ENCODE measurements at regions not wholly inside any gene's neighbourhood (a gene's known extent, or its start where the extent isn't known, plus 50 kb on each side); places are given as distances from the start of the nearest gene placed in this dataset.

GRCh38 chr5:89010512-89010911 lies 127.5 kb upstream of the MEF2C start:
- intact Hi-C loops (cut with DNase I): no loop called here
- Histone ChIP-seq H3K9ac (ENCODE audit: low read length in 3 of 3) (no peak overlapping the region), H3K27ac (ENCODE audit: low read depth in 2 of 2, low read length in 2 of 2) (no peak overlapping the region), H3K27me3 (ENCODE audit: control insufficient read depth, insufficient read depth, low read length) (no peaks in the 10 kb centered on the region), H3K36me3 (ENCODE audit: control insufficient read depth in 2 of 3, insufficient read depth in 3 of 3, low read length in 3 of 3) (no peaks in the 10 kb centered on the region), H3K4me3 (ENCODE audit: low read length in 3 of 3) (no peak overlapping the region), H3K9me3 (ENCODE audit: control insufficient read depth in 2 of 3, insufficient read depth in 1 of 3, low read length in 3 of 3) (no peaks in the 10 kb centered on the region), H3K4me1 (ENCODE audit: control insufficient read depth in 2 of 3, insufficient read depth in 2 of 3, low read depth in 1 of 3, low read length in 3 of 3) (no peaks in the 10 kb centered on the region)
- TF ChIP-seq, protein P1, sequence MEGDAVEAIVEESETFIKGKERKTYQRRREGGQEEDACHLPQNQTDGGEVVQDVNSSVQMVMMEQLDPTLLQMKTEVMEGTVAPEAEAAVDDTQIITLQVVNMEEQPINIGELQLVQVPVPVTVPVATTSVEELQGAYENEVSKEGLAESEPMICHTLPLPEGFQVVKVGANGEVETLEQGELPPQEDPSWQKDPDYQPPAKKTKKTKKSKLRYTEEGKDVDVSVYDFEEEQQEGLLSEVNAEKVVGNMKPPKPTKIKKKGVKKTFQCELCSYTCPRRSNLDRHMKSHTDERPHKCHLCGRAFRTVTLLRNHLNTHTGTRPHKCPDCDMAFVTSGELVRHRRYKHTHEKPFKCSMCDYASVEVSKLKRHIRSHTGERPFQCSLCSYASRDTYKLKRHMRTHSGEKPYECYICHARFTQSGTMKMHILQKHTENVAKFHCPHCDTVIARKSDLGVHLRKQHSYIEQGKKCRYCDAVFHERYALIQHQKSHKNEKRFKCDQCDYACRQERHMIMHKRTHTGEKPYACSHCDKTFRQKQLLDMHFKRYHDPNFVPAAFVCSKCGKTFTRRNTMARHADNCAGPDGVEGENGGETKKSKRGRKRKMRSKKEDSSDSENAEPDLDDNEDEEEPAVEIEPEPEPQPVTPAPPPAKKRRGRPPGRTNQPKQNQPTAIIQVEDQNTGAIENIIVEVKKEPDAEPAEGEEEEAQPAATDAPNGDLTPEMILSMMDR (IDR thresholded peaks at IDR 0.05; ENCODE audit: borderline replicate concordance, extremely low read depth, insufficient read depth): no peak
- DNase-seq: no peak
- FAIRE-seq: no peak

GRCh38 chr5:89008291-89008690 lies 125.3 kb upstream of the MEF2C start:
- TF ChIP-seq, protein P1 (IDR thresholded peaks at IDR 0.05; ENCODE audit: borderline replicate concordance, extremely low read depth, insufficient read depth): no peak
- intact Hi-C loops (cut with DNase I): no loop called here
- Histone ChIP-seq H3K9me3 (ENCODE audit: control insufficient read depth in 2 of 3, insufficient read depth in 1 of 3, low read length in 3 of 3) (no peaks in the 10 kb centered on the region), H3K27ac (ENCODE audit: low read depth in 2 of 2, low read length in 2 of 2) (no peak overlapping the region), H3K9ac (ENCODE audit: low read length in 3 of 3) (no peak overlapping the region), H3K27me3 (ENCODE audit: control insufficient read depth, insufficient read depth, low read length) (no peaks in the 10 kb centered on the region), H3K4me3 (ENCODE audit: low read length in 3 of 3) (no peak overlapping the region), H3K36me3 (ENCODE audit: control insufficient read depth in 2 of 3, insufficient read depth in 3 of 3, low read length in 3 of 3) (no peaks in the 10 kb centered on the region), H3K4me1 (ENCODE audit: control insufficient read depth in 2 of 3, insufficient read depth in 2 of 3, low read depth in 1 of 3, low read length in 3 of 3) (no peaks in the 10 kb centered on the region)
- DNase-seq (no peak), FAIRE-seq (no peak)

DNA sequence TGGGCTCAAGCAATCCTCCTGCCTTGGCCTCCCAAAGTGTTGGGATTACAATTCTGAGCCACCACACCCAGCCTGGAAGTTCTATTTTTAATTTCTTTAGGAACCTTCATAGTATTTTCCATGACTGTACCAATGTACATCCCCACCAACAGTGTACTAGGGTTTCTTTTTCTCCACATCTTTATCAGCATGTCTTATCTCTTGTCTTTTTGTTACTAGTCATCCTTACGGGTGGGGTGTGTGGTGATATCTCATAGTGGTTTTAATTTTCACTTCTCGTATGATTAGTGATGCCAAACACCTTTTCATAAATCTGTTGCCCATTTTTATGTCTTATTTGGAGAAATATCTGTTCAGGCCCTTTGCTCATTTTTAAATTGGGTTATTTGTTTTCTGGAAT lies 123.0 kb upstream of the MEF2C start:
- H3K36me3 ChIP-seq (ENCODE audit: control insufficient read depth in 2 of 3, insufficient read depth in 3 of 3, low read length in 3 of 3): no peaks in the 10 kb centered on the region
- intact Hi-C loops (cut with DNase I): no loop called here
- no peak overlapping the region for H3K4me3 ChIP-seq (ENCODE audit: low read length in 3 of 3)
- FAIRE-seq (no peak), DNase-seq (no peak)
- no peak overlapping the region for H3K9ac ChIP-seq (ENCODE audit: low read length in 3 of 3)
- H3K27ac ChIP-seq (ENCODE audit: low read depth in 2 of 2, low read length in 2 of 2): no peak overlapping the region
- H3K4me1 ChIP-seq (ENCODE audit: control insufficient read depth in 2 of 3, insufficient read depth in 2 of 3, low read depth in 1 of 3, low read length in 3 of 3): no peaks in the 10 kb centered on the region
- no peaks in the 10 kb centered on the region for H3K9me3 ChIP-seq (ENCODE audit: control insufficient read depth in 2 of 3, insufficient read depth in 1 of 3, low read length in 3 of 3)
- H3K27me3 ChIP-seq (ENCODE audit: control insufficient read depth, insufficient read depth, low read length): no peaks in the 10 kb centered on the region
- TF ChIP-seq, protein P1 (IDR thresholded peaks at IDR 0.05; ENCODE audit: borderline replicate concordance, extremely low read depth, insufficient read depth): no peak

DNA sequence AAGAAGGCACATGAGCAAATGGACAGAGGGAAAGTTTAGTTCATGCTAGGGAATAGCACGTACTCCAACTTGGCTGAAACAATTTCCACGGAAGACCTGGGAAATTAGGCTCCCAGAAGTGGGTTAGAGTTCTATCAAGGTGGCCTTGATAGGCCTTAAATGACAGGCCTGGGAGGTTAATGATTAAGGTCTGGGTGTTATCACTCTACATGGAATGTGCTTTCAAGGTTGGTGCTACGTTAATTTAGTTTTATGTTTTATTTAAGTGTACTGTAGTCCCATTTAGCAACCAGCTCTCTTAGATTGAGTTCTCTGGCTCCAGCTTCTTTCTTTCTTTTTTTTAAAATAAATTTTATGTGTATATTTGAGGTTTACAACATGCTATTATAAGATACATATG lies 121.4 kb upstream of the MEF2C start:
- H3K9me3 ChIP-seq (ENCODE audit: control insufficient read depth in 2 of 3, insufficient read depth in 1 of 3, low read length in 3 of 3): no peaks in the 10 kb centered on the region
- no peak for FAIRE-seq
- H3K4me3 ChIP-seq (ENCODE audit: low read length in 3 of 3): no peak overlapping the region
- H3K9ac ChIP-seq (ENCODE audit: low read length in 3 of 3): no peak overlapping the region
- TF ChIP-seq, protein P1 (IDR thresholded peaks at IDR 0.05; ENCODE audit: borderline replicate concordance, extremely low read depth, insufficient read depth): no peak
- no peaks in the 10 kb centered on the region for H3K27me3 ChIP-seq (ENCODE audit: control insufficient read depth, insufficient read depth, low read length)
- no peaks in the 10 kb centered on the region for H3K36me3 ChIP-seq (ENCODE audit: control insufficient read depth in 2 of 3, insufficient read depth in 3 of 3, low read length in 3 of 3)
- DNase-seq: no peak
- no peaks in the 10 kb centered on the region for H3K4me1 ChIP-seq (ENCODE audit: control insufficient read depth in 2 of 3, insufficient read depth in 2 of 3, low read depth in 1 of 3, low read length in 3 of 3)
- H3K27ac ChIP-seq (ENCODE audit: low read depth in 2 of 2, low read length in 2 of 2): no peak overlapping the region
- intact Hi-C loops (cut with DNase I): no loop called here
